IMR-90 (cell line): ENCODE measurements at regions not wholly inside any gene's neighbourhood (a gene's known extent, or its start where the extent isn't known, plus 50 kb on each side); places are given as distances from the start of the nearest gene placed in this dataset.
A peak's percentile ranks its signal among the peaks of the same experiment; 100 is the strongest.

Experiments
- BHLHE40 ChIP-seq: fragments of 150-350 bp; IDR thresholded peaks from 2 replicates; pipeline ENCODE4 v1.6.1; 2016; ENCODE audit warnings: mild to moderate bottlenecking, low read depth, low read length
- CEBPB ChIP-seq: IDR thresholded peaks from 2 replicates; pipeline ENCODE4 v1.6.1; 2012; ENCODE audit warnings: low read depth, low read length, improper control_type of control experiment
- CHD1 ChIP-seq: IDR thresholded peaks from 2 replicates; pipeline ENCODE4 v1.6.1; 2012; ENCODE audit warnings: low read depth, low read length, improper control_type of control experiment
- FOS ChIP-seq: fragments of 150-350 bp; IDR thresholded peaks from 2 replicates; pipeline ENCODE4 v1.6.1; 2016; ENCODE audit warnings: low read depth, low read length
- MAFK ChIP-seq: IDR thresholded peaks from 2 replicates; pipeline ENCODE4 v1.6.1; 2012; ENCODE audit warnings: low read depth, low read length, improper control_type of control experiment
- MXI1 ChIP-seq: IDR thresholded peaks from 2 replicates; pipeline ENCODE4 v1.6.1; 2012; ENCODE audit warnings: low read depth, mild to moderate bottlenecking, low read length, moderate library complexity, borderline replicate concordance
- POLR2A ChIP-seq: IDR thresholded peaks from 2 replicates; pipeline ENCODE4 v1.6.1; 2012; ENCODE audit warnings: mild to moderate bottlenecking, low read depth, low read length
- RFX5 ChIP-seq: IDR thresholded peaks from 2 replicates; pipeline ENCODE4 v1.8.0; 2012; ENCODE audit warnings: low read depth, mild to moderate bottlenecking, low read length, moderate library complexity
- SMC3 ChIP-seq: fragments of 150-350 bp; IDR thresholded peaks from 2 replicates; pipeline ENCODE4 v1.6.1; 2016; ENCODE audit warnings: low read depth, mild to moderate bottlenecking, antibody characterized with exemption, low read length, moderate library complexity
- TF ChIP-seq, protein P1 (sequence below): conservative IDR thresholded peaks from 2 replicates; pipeline ENCODE4 v1.5.1; 2012; ENCODE audit warnings: mild to moderate bottlenecking, low read depth, low read length, improper control_type of control experiment
- TF ChIP-seq, protein P2 (sequence below): fragments of 150-350 bp; IDR thresholded peaks from 2 replicates; pipeline ENCODE4 v1.6.1; 2017; ENCODE audit warnings: mild to moderate bottlenecking, antibody characterized with exemption, low read length, low read depth

DNA sequence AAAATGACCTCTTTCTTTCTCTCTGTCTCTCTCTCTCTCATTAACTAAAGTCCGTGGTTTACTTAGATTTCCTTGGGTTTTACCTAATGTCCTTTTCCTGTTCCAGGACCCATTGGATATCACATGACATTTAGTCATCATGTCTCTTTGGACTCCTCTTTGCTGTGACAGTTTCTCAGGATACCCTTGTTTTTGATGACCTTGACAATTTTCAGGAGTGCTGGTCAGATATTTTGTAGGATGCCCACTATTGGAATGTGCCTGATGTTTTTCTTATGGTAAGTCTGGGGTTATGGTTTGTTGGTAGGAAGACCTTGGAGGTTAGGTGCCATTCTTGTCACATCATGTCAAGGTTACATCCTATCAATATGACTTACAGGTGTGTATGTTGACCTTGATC lies 199.2 kb upstream of the HTR1E start:
- TF ChIP-seq FOS (no peak), MAFK (peak; percentile 51), POLR2A (no peak), CHD1 (no peak), SMC3 (no peak), MXI1 (no peak), BHLHE40 (no peak), CEBPB (no peak), RFX5 (no peak)
- TF ChIP-seq, protein P1, sequence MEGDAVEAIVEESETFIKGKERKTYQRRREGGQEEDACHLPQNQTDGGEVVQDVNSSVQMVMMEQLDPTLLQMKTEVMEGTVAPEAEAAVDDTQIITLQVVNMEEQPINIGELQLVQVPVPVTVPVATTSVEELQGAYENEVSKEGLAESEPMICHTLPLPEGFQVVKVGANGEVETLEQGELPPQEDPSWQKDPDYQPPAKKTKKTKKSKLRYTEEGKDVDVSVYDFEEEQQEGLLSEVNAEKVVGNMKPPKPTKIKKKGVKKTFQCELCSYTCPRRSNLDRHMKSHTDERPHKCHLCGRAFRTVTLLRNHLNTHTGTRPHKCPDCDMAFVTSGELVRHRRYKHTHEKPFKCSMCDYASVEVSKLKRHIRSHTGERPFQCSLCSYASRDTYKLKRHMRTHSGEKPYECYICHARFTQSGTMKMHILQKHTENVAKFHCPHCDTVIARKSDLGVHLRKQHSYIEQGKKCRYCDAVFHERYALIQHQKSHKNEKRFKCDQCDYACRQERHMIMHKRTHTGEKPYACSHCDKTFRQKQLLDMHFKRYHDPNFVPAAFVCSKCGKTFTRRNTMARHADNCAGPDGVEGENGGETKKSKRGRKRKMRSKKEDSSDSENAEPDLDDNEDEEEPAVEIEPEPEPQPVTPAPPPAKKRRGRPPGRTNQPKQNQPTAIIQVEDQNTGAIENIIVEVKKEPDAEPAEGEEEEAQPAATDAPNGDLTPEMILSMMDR = no peak
- TF ChIP-seq, protein P2, sequence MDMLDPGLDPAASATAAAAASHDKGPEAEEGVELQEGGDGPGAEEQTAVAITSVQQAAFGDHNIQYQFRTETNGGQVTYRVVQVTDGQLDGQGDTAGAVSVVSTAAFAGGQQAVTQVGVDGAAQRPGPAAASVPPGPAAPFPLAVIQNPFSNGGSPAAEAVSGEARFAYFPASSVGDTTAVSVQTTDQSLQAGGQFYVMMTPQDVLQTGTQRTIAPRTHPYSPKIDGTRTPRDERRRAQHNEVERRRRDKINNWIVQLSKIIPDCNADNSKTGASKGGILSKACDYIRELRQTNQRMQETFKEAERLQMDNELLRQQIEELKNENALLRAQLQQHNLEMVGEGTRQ = no peak
